Activated CD4-positive, alpha-beta T cell treated with anti-CD3 and anti-CD28 coated beads, Interleukin-2, amount 10 ng/mL, durations not matched to agents 24 days and 14 days (primary cell): ENCODE measurements at regions not wholly inside any gene's neighbourhood (a gene's known extent, or its start where the extent isn't known, plus 50 kb on each side); places are given as distances from the start of the nearest gene placed in this dataset.
A peak's percentile ranks its signal among the peaks of the same experiment; 100 is the strongest.

ENCODE experiments used
- DNase-seq: peaks from one replicate; pipeline ENCODE4 v3.0.0; 2022
- H3K27ac Mint-ChIP-seq: one replicate; pipeline ENCODE4 v1.8.0; 2022; ENCODE audit warnings: mild to moderate bottlenecking, mixed read lengths
- H3K27me3 Mint-ChIP-seq: one replicate; pipeline ENCODE4 v1.8.0; 2022; ENCODE audit warnings: mixed read lengths
- H3K36me3 Mint-ChIP-seq: one replicate; pipeline ENCODE4 v1.8.0; 2022; ENCODE audit warnings: low read depth, mild to moderate bottlenecking, mixed read lengths
- H3K4me1 Mint-ChIP-seq: one replicate; pipeline ENCODE4 v1.8.0; 2021; ENCODE audit warnings: mixed read lengths
- H3K4me3 Mint-ChIP-seq: one replicate; pipeline ENCODE4 v1.8.0; 2022; ENCODE audit warnings: mild to moderate bottlenecking, moderate library complexity, mixed read lengths
- H3K9me3 Mint-ChIP-seq: one replicate; pipeline ENCODE4 v1.8.0; 2021; ENCODE audit warnings: mixed read lengths
- intact Hi-C: fragments of 100-400 bp; cut with micrococcal nuclease; formaldehyde crosslinking; loops from one replicate; pipeline ENCODE4 v1.15.1; 2023

- H3K27me3 Mint-ChIP-seq = no peaks in the 10 kb centered on the region
- no peak for DNase-seq
- no peaks in the 10 kb centered on the region for H3K9me3 Mint-ChIP-seq
- no peak overlapping the region for H3K27ac Mint-ChIP-seq
- H3K36me3 Mint-ChIP-seq = no peaks in the 10 kb centered on the region
- H3K4me3 Mint-ChIP-seq = no peak overlapping the region
- no peaks in the 10 kb centered on the region for H3K4me1 Mint-ChIP-seq
- intact Hi-C loops = no loop called here
Measured at GRCh38 chr2:221077251-221077650, 494.9 kb downstream of the EPHA4 start.

- intact Hi-C loops = no loop called here
- Mint-ChIP-seq H3K27ac (no peak overlapping the region), H3K4me1 (no peaks in the 10 kb centered on the region), H3K36me3 (no peaks in the 10 kb centered on the region), H3K4me3 (no peak overlapping the region), H3K27me3 (no peaks in the 10 kb centered on the region), H3K9me3 (no peaks in the 10 kb centered on the region)
- DNase-seq = no peak
Measured at GRCh38 chr2:221077799-221078198, 494.3 kb downstream of the EPHA4 start.

GRCh38 chr2:221085341-221085900 lies 486.7 kb downstream of the EPHA4 start:
- Mint-ChIP-seq H3K27me3 (no peaks in the 10 kb centered on the region), H3K4me1 (no peaks in the 10 kb centered on the region), H3K27ac (no peak overlapping the region), H3K36me3 (no peaks in the 10 kb centered on the region), H3K9me3 (no peaks in the 10 kb centered on the region), H3K4me3 (no peak overlapping the region)
- no peak for DNase-seq
- intact Hi-C loops = no loop called here

GRCh38 chr2:221085936-221086335 lies 486.2 kb downstream of the EPHA4 start:
- Mint-ChIP-seq H3K27ac (no peak overlapping the region), H3K4me3 (no peak overlapping the region), H3K36me3 (no peaks in the 10 kb centered on the region), H3K4me1 (no peaks in the 10 kb centered on the region), H3K9me3 (no peaks in the 10 kb centered on the region), H3K27me3 (no peaks in the 10 kb centered on the region)
- no peak for DNase-seq
- intact Hi-C loops = no loop called here

- Mint-ChIP-seq H3K4me3 (no peak overlapping the region), H3K4me1 (no peaks in the 10 kb centered on the region), H3K9me3 (no peaks in the 10 kb centered on the region), H3K27ac (no peak overlapping the region), H3K36me3 (no peaks in the 10 kb centered on the region), H3K27me3 (no peaks in the 10 kb centered on the region)
- intact Hi-C loops = no loop called here
- no peak for DNase-seq
Measured at GRCh38 chr2:221087779-221088178, 484.3 kb downstream of the EPHA4 start.

- H3K4me3 Mint-ChIP-seq = no peak overlapping the region
- intact Hi-C loops = no loop called here
Measured at GRCh38 chr2:221088506-221088905, 483.6 kb downstream of the EPHA4 start.

GRCh38 chr2:221095356-221095755 lies 476.7 kb downstream of the EPHA4 start:
- no peak overlapping the region for H3K27ac Mint-ChIP-seq
- H3K36me3 Mint-ChIP-seq = no peaks in the 10 kb centered on the region
- no peaks in the 10 kb centered on the region for H3K4me1 Mint-ChIP-seq
- no peak for DNase-seq
- intact Hi-C loops = no loop called here
- no peaks in the 10 kb centered on the region for H3K9me3 Mint-ChIP-seq
- no peak overlapping the region for H3K4me3 Mint-ChIP-seq
- H3K27me3 Mint-ChIP-seq = no peaks in the 10 kb centered on the region

More at GRCh38 chr2:221088506-221088905, 483.6 kb downstream of the EPHA4 start:
- H3K9me3 Mint-ChIP-seq = no peaks in the 10 kb centered on the region
- H3K4me1 Mint-ChIP-seq = no peaks in the 10 kb centered on the region
- no peak for DNase-seq
- no peaks in the 10 kb centered on the region for H3K27me3 Mint-ChIP-seq
- no peak overlapping the region for H3K27ac Mint-ChIP-seq
- H3K36me3 Mint-ChIP-seq = no peaks in the 10 kb centered on the region

- Mint-ChIP-seq H3K4me3 (no peak overlapping the region), H3K27me3 (no peaks in the 10 kb centered on the region), H3K4me1 (no peaks in the 10 kb centered on the region), H3K36me3 (no peaks in the 10 kb centered on the region), H3K9me3 (no peaks in the 10 kb centered on the region), H3K27ac (no peak overlapping the region)
- no peak for DNase-seq
- intact Hi-C loops = no loop called here
Measured at GRCh38 chr2:221096706-221097567, 475.2 kb downstream of the EPHA4 start.

GRCh38 chr2:221097568-221097915 lies 474.6 kb downstream of the EPHA4 start:
- Mint-ChIP-seq H3K4me1 (no peaks in the 10 kb centered on the region), H3K27ac (no peak overlapping the region), H3K9me3 (no peaks in the 10 kb centered on the region), H3K4me3 (no peak overlapping the region), H3K36me3 (no peaks in the 10 kb centered on the region), H3K27me3 (no peaks in the 10 kb centered on the region)
- intact Hi-C loops = no loop called here
- DNase-seq = no peak

- Mint-ChIP-seq H3K27ac (no peak overlapping the region), H3K9me3 (no peaks in the 10 kb centered on the region), H3K27me3 (no peaks in the 10 kb centered on the region), H3K4me3 (no peak overlapping the region), H3K4me1 (no peaks in the 10 kb centered on the region), H3K36me3 (no peaks in the 10 kb centered on the region)
- no peak for DNase-seq
- intact Hi-C loops = no loop called here
Measured at GRCh38 chr2:221097949-221098348, 474.2 kb downstream of the EPHA4 start.

GRCh38 chr2:221100467-221101089 lies 471.5 kb downstream of the EPHA4 start:
- intact Hi-C loops = no loop called here
- Mint-ChIP-seq H3K27ac (no peak overlapping the region), H3K36me3 (no peaks in the 10 kb centered on the region), H3K4me1 (peaks cover 4% of the 10 kb centered on the region), H3K27me3 (no peaks in the 10 kb centered on the region), H3K9me3 (no peaks in the 10 kb centered on the region), H3K4me3 (no peak overlapping the region)
- no peak for DNase-seq

- intact Hi-C loops = no loop called here
- Mint-ChIP-seq H3K36me3 (no peaks in the 10 kb centered on the region), H3K27me3 (no peaks in the 10 kb centered on the region), H3K4me3 (no peak overlapping the region), H3K27ac (no peak overlapping the region), H3K4me1 (peaks cover 4% of the 10 kb centered on the region), H3K9me3 (no peaks in the 10 kb centered on the region)
- peak; percentile 59 for DNase-seq
Measured at GRCh38 chr2:221102896-221103688, 469.0 kb downstream of the EPHA4 start.

GRCh38 chr2:221103930-221104329 lies 468.2 kb downstream of the EPHA4 start:
- no peaks in the 10 kb centered on the region for H3K9me3 Mint-ChIP-seq
- no peak for DNase-seq
- no peak overlapping the region for H3K4me3 Mint-ChIP-seq
- no peaks in the 10 kb centered on the region for H3K36me3 Mint-ChIP-seq
- intact Hi-C loops = no loop called here
- H3K27me3 Mint-ChIP-seq = no peaks in the 10 kb centered on the region
- peaks cover 4% of the 10 kb centered on the region for H3K4me1 Mint-ChIP-seq
- H3K27ac Mint-ChIP-seq = no peak overlapping the region

GRCh38 chr2:221104361-221104811 lies 467.7 kb downstream of the EPHA4 start:
- no peaks in the 10 kb centered on the region for H3K36me3 Mint-ChIP-seq
- no peaks in the 10 kb centered on the region for H3K27me3 Mint-ChIP-seq
- intact Hi-C loops = no loop called here
- DNase-seq = no peak
- no peak overlapping the region for H3K4me3 Mint-ChIP-seq
- H3K9me3 Mint-ChIP-seq = no peaks in the 10 kb centered on the region
- H3K4me1 Mint-ChIP-seq = peaks cover 4% of the 10 kb centered on the region
- no peak overlapping the region for H3K27ac Mint-ChIP-seq
